D341Med (cell line): ENCODE measurements at regions not wholly inside any gene's neighbourhood (a gene's known extent, or its start where the extent isn't known, plus 50 kb on each side); places are given as distances from the start of the nearest gene placed in this dataset.
"Not testable (repeated sequence)": the region's sequence is repeated elsewhere in the genome, so short reads cannot be mapped to it uniquely, and the experiment has no call there.

Experiments
- DNase-seq: peaks from one replicate; pipeline ENCODE4 v3.0.0; 2012; ENCODE audit warnings: low spot score

GRCh38 chr5:120817044-120817985, 353.2 kb downstream of the PRR16 start:
- peak; percentile 42 for DNase-seq

GRCh38 chr5:120818128-120818527, 354.0 kb downstream of the PRR16 start:
- DNase-seq, result no peak

GRCh38 chr5:120823328-120823727, 359.2 kb downstream of the PRR16 start:
- DNase-seq, result no peak

DNA sequence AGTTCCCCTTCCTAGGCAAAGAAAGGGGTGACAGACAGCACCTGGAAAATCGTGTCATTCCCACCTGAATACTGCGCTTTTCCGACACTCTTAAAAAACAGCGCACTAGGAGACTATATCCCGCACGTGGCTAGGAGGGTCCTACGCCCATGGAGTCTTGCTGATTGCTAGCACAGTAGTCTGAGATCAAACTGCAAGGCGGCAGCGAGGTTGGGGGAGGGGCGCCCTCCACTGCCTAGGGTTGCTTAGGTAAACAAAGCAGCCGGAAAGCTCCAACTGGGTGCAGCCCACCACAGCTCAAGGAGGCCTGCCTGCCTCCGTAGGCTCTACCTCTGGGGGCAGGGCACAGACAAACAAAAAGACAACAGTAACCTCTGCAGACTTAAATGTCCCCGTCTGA, 367.5 kb downstream of the PRR16 start:
- DNase-seq, result not testable (repeated sequence)

- no peak for DNase-seq
These were observed 377.7 kb downstream of the PRR16 start for GRCh38 chr5:120841830-120842229.

DNA sequence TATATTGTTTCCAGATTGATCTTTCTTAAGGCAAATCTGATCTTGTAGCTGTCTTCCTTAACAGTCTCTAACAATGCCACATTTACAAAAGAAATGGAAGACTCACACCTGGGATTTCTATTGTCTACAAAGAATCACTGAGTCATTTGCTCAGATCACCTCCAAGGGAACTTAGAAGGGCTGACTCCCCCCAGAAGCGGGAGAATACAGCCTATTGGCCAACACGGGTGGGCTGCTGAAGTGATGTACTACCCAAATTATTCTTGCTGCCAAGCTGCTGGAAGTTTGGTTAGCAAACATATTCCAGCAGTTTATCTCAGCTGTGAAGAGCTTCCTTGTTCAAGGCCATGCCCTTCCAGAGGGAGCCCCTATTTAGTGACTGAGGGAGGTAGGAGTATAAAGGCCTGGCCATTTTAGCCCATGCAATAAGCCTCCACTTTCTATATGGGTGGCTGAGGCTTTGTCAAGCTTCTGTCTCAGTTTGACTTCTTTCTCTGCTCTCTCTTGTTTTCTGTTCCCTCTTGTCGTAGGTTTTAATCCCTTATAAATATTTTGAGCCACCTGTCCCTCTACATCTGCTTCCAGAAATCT, 379.4 kb downstream of the PRR16 start:
- DNase-seq, result no peak

GRCh38 chr5:120848883-120849282, 384.8 kb downstream of the PRR16 start:
- no peak for DNase-seq

DNA sequence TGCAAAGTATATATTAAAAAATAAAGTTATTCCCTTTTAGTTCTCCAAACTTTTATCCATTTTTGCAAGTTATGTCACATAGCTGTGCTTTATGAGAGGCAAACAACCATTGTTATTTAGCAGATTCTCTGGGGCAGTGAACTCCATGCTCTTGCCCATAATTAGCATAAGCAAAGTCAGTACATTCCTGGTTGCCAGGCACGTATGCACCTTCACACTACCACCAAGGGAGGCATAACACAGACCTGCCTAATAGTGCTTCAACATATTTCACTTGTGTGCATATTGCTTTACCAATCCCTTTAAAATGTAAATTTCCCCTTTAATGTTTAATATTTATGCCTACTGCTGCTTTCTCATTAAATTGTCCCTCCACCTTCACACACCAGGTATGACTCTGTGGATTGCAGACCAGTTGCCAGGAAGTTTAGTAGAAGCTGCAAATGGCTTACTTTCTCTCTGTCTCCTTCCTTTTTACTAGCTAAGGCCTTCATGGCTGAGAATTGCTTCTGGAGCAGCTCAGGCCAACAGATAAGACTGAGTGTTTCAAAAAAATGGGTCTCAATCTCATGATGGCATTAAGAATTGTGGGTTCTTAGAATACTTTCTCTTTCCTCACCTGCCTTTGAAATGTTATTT, 388.2 kb downstream of the PRR16 start:
- DNase-seq, result no peak

DNA sequence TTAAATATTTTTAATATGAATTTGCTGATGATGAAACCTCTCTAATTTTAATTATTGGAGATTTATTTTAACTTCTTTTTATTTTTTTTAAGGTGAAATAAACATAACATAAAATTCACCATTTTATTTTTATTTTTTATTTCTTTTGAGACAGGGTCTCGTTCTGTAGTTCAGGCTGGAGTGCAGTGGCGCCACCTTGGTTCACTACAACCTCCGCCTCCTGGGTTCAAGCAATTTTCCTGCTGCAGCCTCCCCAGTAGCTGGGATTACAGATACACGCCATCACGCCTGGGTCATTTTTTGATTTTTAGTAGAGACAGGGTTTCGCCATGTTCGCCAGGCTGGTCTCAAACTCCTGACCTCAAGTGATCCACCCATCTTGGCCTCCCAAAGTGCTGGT, 402.9 kb downstream of the PRR16 start:
- DNase-seq, result no peak

GRCh38 chr5:120869831-120870230, 405.7 kb downstream of the PRR16 start:
- no peak for DNase-seq

DNA sequence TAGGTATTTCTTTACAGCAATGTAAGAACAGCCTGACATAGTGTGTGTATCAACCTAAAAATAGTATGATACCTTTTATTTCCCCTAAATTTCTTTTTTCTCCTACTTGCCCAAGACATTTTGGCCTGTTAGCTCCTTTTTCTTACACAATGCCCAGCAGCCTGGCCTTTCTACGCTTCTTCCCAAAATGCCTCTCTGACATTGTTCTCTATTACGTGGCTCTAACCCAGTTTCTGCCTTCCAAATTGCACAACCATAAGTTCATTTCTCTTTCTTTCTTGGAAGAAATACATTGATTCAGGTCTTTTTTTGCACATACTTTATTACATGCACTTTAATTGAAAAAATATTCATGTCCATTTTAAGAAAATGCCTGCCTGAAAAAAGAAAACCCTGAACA, 408.2 kb downstream of the PRR16 start:
- DNase-seq, result no peak

DNA sequence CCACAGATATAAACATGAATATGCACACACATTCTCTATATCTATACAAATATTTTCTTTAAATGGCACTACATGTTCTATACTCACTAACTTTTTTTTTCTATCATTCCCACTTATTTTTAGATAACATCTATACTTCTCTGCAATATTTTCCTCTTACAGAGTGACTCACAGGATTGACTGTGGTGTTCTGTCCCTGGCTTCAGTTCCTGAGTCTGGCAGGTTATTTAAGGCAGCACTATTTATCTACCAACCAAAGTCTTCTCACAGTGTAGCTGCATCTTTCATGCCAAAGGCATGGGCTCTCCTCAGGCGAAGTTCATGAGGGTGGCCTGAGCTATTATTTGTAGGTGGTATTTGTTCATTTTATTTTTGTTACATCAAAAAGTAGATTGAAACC, 409.0 kb downstream of the PRR16 start:
- DNase-seq, result no peak

DNA sequence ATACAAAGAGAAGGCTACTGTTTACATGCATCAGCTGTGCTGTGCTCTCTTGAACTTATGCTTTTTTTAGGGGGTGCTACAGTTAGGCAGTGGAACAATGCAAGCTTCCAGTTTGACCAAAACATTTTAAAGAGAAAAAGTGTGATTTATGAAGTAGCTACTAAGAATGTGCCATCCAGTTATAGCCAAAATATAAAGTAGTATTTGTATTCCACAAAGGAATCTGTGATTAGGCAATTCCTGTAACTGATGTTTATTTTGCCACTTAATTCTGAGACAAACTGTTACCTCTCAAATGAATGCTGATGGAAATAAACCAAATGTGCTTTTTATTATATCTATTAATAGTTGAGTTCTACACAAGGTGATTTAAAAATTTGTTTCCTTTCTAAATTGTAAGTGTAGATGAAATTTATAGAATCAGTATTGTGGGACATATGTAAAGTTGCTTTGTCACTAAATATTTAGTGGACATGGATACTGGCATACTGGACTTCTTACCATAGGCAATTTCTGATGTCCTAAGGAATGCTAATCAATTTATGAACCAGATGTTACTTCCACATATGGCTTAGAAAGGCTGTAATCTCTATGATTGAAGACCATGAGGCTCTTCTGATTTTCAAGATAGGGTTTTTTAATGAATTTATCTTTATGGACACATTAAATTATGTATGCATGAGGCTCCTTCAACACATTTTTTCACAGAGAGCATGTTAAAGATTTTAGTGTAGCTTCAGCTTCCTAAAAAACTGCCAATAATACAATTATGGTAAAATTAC, 410.2 kb downstream of the PRR16 start:
- DNase-seq, result no peak

DNA sequence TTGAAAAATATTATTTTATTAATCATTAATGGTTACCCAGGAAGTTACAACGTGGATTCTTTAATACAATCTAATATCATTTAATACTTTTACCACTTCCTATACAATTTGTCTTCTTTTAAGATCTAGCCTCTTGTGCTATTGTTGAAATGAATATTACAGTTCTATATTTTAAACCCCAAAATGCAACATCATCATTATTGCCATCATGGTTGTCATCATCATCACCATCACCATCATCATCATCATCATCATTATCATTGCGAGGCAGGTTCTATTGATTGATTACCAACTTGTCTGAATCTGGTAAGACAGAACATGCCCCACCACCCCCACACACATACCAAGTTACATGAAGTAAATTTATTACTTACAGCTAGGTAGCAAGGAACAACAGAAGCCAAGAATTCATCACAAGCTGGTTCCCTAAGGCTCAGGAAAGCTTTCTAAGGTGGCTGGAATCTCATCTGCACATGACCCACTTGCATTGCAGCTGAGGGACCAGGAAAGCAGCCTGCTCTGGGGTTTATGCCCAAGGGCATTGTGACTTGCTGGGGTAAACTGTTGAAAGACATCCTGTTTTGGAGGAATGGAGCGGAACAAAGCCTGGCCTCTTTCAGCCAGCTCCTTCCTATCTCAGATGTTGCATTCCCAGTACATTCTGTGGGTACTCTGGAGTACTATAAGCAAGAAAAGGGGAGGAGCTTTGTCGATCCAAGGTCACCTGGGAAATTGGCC, 418.1 kb downstream of the PRR16 start:
- DNase-seq, result no peak

GRCh38 chr5:120886351-120886860, 422.3 kb downstream of the PRR16 start:
- no peak for DNase-seq

GRCh38 chr5:120895660-120896059, 431.6 kb downstream of the PRR16 start:
- DNase-seq, result no peak

GRCh38 chr5:120901199-120901598, 437.1 kb downstream of the PRR16 start:
- no peak for DNase-seq

GRCh38 chr5:120907953-120908352, 443.9 kb downstream of the PRR16 start:
- no peak for DNase-seq

GRCh38 chr5:120910629-120911028, 446.5 kb downstream of the PRR16 start:
- no peak for DNase-seq

DNA sequence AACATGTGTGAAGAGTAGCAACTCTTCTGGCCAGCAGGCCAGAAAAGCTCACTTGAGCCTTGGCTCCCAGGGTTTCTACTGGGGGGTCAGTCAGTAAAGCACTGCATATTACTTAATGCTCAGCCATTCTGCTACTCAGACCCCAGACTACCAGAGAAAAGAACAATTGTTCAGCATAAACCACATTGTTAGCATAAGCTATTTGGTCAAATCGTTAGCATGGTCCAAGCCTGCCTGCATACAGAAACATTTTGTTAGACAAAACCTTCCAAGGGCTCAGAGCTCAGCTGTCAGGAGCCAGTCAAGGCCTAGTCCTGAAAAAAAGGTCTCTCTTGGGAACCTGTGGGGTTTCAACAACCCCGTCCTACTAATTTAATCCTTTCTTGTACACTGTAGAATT, 449.3 kb downstream of the PRR16 start:
- DNase-seq, result no peak

DNA sequence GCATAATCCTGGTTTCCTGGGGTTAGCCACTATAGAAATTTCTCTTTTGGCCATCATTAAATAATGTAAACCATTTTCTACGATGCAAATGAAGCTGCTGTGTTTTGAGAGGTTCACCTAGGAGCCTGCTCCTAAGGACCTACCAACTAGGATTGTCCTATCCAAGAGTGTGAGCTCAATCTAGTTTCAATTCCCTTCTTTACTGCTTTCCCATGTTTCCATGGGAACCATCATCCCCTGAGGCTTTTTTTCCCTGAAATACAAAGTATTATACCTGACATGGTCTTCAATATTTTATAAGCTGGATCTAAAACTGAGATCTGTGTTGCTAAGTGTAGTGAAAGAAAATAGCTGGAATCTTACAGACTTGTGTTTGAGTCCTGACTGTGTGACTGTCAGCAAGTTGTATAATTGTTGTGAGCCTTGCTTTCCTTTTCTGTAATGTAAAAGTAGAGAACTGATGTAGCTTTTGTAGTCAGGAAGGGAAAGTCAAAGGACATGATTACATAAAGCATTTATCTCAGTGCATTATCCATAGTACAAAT, 453.2 kb downstream of the PRR16 start:
- no peak for DNase-seq
